K562 (cell line): ENCODE measurements at regions not wholly inside any gene's neighbourhood (a gene's known extent, or its start where the extent isn't known, plus 50 kb on each side); places are given as distances from the start of the nearest gene placed in this dataset.

Experiments
- ATAC-seq: fragments of 200-7000 bp; cut with Tn5 transposase; 3 replicates; pipeline ENCODE4 v1.9.1; 2020; ENCODE audit warnings: moderate library complexity
- BruUV-seq: library from RNA; stranded (reverse); fragments of 400-500 nt; replicated peaks from 2 replicates; lab custom pipeline; 2021; lab: Mats Ljungman, UMichigan
- CTCF ChIA-PET: fragments of 300-600 bp; formaldehyde crosslinking; extraction: SDS; loops from one replicate; lab custom pipeline; 2021; ENCODE audit warnings: low intra/inter-chr PET ratio; lab: Yijun Ruan, JAX
- POLR2A ChIA-PET: fragments of 300-600, 350-650 bp; sonication (Branson Sonifier 250); formaldehyde crosslinking; extraction: SDS; loops from one replicate; lab custom pipeline; 2021; ENCODE audit warnings: antibody characterized with exemption, inconsistent platforms; lab: Yijun Ruan, JAX
- DNase-seq, 4 experiments: peaks; one replicate each; pipeline versions ENCODE4 v3.0.0 to v3.0.0-alpha.2; 2011 to 2018; ENCODE audit warnings: low spot score in 3 of 4, mixed read lengths in 3 of 4; ENCODE audit errors: extremely low read depth in 1 of 4
- FAIRE-seq: peaks from 2 replicates; lab custom pipeline; 2011; peaks lifted over from hg19 to GRCh38; lab: Jason Lieb, UNC
- H2AFZ ChIP-seq: 2 replicates; pipeline ENCODE4 v1.6.0; 2011; ENCODE audit warnings: low read depth, low read length, control low read depth, inconsistent platforms
- H3K27ac ChIP-seq: fragments of 200-600 bp; 3 replicates; pipeline ENCODE4 v1.8.0; 2011; ENCODE audit warnings: low read depth, mild to moderate bottlenecking, control low read depth, inconsistent platforms, low read length, moderate library complexity, mixed read lengths; ENCODE audit errors: extremely low read depth
- H3K27me3 ChIP-seq, 2 experiments: fragments of 300-600 bp in 1 of 2; 2 replicates in 1 of 2; 3 replicates in 1 of 2; pipeline versions ENCODE4 v1.6.0 to v1.8.0; 2011; ENCODE audit warnings: inconsistent platforms in 2 of 2, low read length in 2 of 2, mild to moderate bottlenecking in 1 of 2, mixed read lengths in 1 of 2, moderate library complexity in 1 of 2; ENCODE audit not compliant: control insufficient read depth in 2 of 2, insufficient read depth in 2 of 2
- H3K36me3 ChIP-seq: fragments of 300-600 bp; 3 replicates; pipeline ENCODE4 v1.8.0; 2011; ENCODE audit warnings: mild to moderate bottlenecking, low read length, inconsistent platforms; ENCODE audit not compliant: control insufficient read depth, insufficient read depth
- H3K4me1 ChIP-seq, 2 experiments: fragments of 200-600 bp in 1 of 2; replicated peaks in 1 of 2; 2 replicates in 1 of 2; 3 replicates in 1 of 2; pipeline versions ENCODE4 v1.5.1 to v1.8.0; 2011; ENCODE audit warnings: inconsistent platforms in 2 of 2, low read length in 2 of 2, mild to moderate bottlenecking in 1 of 2, mixed read lengths in 1 of 2, moderate library complexity in 1 of 2; ENCODE audit not compliant: control insufficient read depth in 2 of 2, insufficient read depth in 2 of 2
- H3K4me2 ChIP-seq: 2 replicates; pipeline ENCODE4 v1.6.1; 2011; ENCODE audit warnings: low read length, control low read depth, inconsistent platforms, mixed read lengths; ENCODE audit not compliant: insufficient read depth
- H3K4me3 ChIP-seq: fragments of 200-600 bp; sonication (generic), shearing (Covaris generic); 2 replicates; pipeline ENCODE4 v1.5.1; 2016; ENCODE audit warnings: control low read depth, inconsistent platforms
- H3K79me2 ChIP-seq: fragments of 200-600 bp; 3 replicates; pipeline ENCODE4 v1.8.0; 2011; ENCODE audit warnings: low read length, inconsistent platforms; ENCODE audit not compliant: control insufficient read depth, insufficient read depth
- H3K9ac ChIP-seq, 2 experiments: 2 replicates each; pipeline versions ENCODE4 v1.6.0 to v1.6.1; 2011; ENCODE audit warnings: low read depth in 2 of 2, low read length in 2 of 2, control low read depth in 1 of 2, inconsistent platforms in 1 of 2, mild to moderate bottlenecking in 1 of 2, mixed read lengths in 1 of 2; ENCODE audit not compliant: insufficient read depth in 1 of 2
- H3K9me1 ChIP-seq: one replicate; pipeline ENCODE4 v1.6.0; 2011; ENCODE audit warnings: inconsistent platforms, mild to moderate bottlenecking, low read length, moderate library complexity; ENCODE audit not compliant: control insufficient read depth, insufficient read depth
- H3K9me3 ChIP-seq: replicated peaks from 2 replicates; pipeline ENCODE4 v1.5.1; 2011; ENCODE audit warnings: low read depth, low read length, inconsistent platforms; ENCODE audit not compliant: control insufficient read depth, insufficient read depth
- H4K20me1 ChIP-seq: replicated peaks from 2 replicates; pipeline ENCODE4 v1.6.1; 2011; ENCODE audit warnings: low read length, inconsistent platforms, mixed read lengths; ENCODE audit not compliant: control insufficient read depth, insufficient read depth
- BDP1 ChIP-seq: IDR thresholded peaks from 3 replicates; pipeline ENCODE4 v1.6.1; 2011; ENCODE audit not compliant: insufficient read length, insufficient read depth
- BMI1 ChIP-seq: fragments of 150-350 bp; IDR thresholded peaks from 2 replicates; pipeline ENCODE4 v1.6.1; 2014; ENCODE audit warnings: low read length
- CEBPB ChIP-seq: fragments of 450-650 bp; IDR thresholded peaks from 2 replicates; pipeline ENCODE4 v1.6.1; 2016; ENCODE audit warnings: missing genetic modification characterization, missing compliant biosample characterization
- ETV5 ChIP-seq: sonication (generic); formaldehyde crosslinking; IDR thresholded peaks from 2 replicates; pipeline ENCODE4 v1.4.0; 2020; ENCODE audit warnings: low read depth, mild to moderate bottlenecking, missing genetic modification reagents
- HDAC1 ChIP-seq, 2 experiments: fragments of 450-650 bp; IDR thresholded peaks; 2 replicates each; pipeline ENCODE4 v1.6.1; 2016 to 2017; ENCODE audit warnings: inconsistent platforms in 1 of 2, mild to moderate bottlenecking in 1 of 2, moderate library complexity in 1 of 2
- IFI16 ChIP-seq: fragments of 250-450 bp; sonication (Bioruptor Pico); IDR thresholded peaks from 2 replicates; pipeline ENCODE4 v2.1.2; 2022; ENCODE audit warnings: mild to moderate bottlenecking, inconsistent platforms
- MEF2D ChIP-seq: conservative IDR thresholded peaks from 2 replicates; pipeline ENCODE4 v1.6.1; 2016; ENCODE audit warnings: low read depth, missing genetic modification characterization, missing compliant biosample characterization
- NFATC3 ChIP-seq: fragments of 450-650 bp; IDR thresholded peaks from 2 replicates; pipeline ENCODE4 v1.6.1; 2017; ENCODE audit warnings: mild to moderate bottlenecking
- RBM25 ChIP-seq: fragments of 200-400 bp; formaldehyde crosslinking; IDR thresholded peaks from 2 replicates; pipeline ENCODE4 v1.6.1; 2018; ENCODE audit warnings: low read length, low read depth, moderate library complexity; ENCODE audit not compliant: severe bottlenecking
- TFAM ChIP-seq: fragments of 250-450 bp; sonication (Bioruptor Pico); conservative IDR thresholded peaks from 2 replicates; pipeline ENCODE4 v1.5.0; 2021; ENCODE audit warnings: mild to moderate bottlenecking, moderate library complexity
- ZEB2 ChIP-seq: fragments of 450-650 bp; IDR thresholded peaks from 2 replicates; pipeline ENCODE4 v1.6.1; 2016
- ZNF124 ChIP-seq: sonication (generic); formaldehyde crosslinking; IDR thresholded peaks from 2 replicates; pipeline ENCODE4 v1.8.1; 2022; ENCODE audit warnings: missing genetic modification reagents
- ZNF707 ChIP-seq: fragments of 250-450 bp; sonication (Bioruptor Pico); conservative IDR thresholded peaks from 2 replicates; pipeline ENCODE4 v1.8.0; 2022; ENCODE audit warnings: inconsistent platforms, mild to moderate bottlenecking, moderate library complexity
- ZNF766 ChIP-seq: fragments of 200-800 bp; sonication (Bioruptor generic); conservative IDR thresholded peaks from 2 replicates; pipeline ENCODE4 v1.6.1; 2016; ENCODE audit warnings: missing genetic modification characterization, missing compliant biosample characterization
- WGBS: fragments of 100-300 bp; shearing (Covaris generic); methylation state at CpG from one replicate; pipeline ENCODE4 v1.1.6; 2016; ENCODE audit warnings: low coverage, mixed read lengths; ENCODE audit not compliant: insufficient coverage; ENCODE audit errors: missing lambda C conversion rate; 5-methylcytosine and 5-hydroxymethylcytosine counted together
- in situ Hi-C: fragments of 300-500 bp; cut with MboI; formaldehyde crosslinking; loops from 4 replicates; pipeline ENCODE4 v1.15.0; 2018; ENCODE audit warnings: inconsistent platforms, mixed read lengths
- intact Hi-C: fragments of 100-400 bp; cut with micrococcal nuclease; formaldehyde crosslinking; loops from 2 replicates; pipeline ENCODE4 v1.14.2; 2022
- TF ChIP-seq, protein P1 (sequence below): IDR thresholded peaks from 2 replicates; pipeline ENCODE4 v1.6.1; 2012; ENCODE audit warnings: low read depth, low read length, improper control_type of control experiment, borderline replicate concordance

DNA sequence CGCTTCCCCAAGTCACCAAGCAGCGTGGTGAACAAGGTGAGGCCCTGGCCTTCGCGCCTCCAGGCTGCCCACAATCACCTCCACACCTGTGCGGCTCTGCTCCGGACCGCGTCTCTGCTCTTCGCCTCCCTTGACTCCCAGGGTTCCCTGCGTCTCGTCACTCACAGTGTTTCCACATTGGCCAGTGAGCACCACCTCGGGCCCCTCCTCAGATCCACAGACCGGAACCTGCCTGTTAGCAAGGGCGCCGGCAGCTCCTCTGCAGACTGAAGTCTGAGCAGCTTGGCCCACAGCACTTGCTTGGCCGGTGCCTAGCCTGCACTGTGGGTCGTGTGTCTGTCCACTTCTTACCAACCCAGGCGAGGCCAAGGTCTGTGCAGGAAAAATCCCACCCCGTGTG, 155.3 kb upstream of the ALKAL2 start:
- no TSS peak for BruUV-seq
- TF ChIP-seq BMI1 (no peak), CEBPB (no peak), ZNF707 (CRISPR knock-in tag) (no peak), IFI16 (CRISPR knock-in tag) (no peak), ETV5 (CRISPR knock-in tag) (no peak), TFAM (no peak), ZNF766 (CRISPR knock-in tag) (no peak), BDP1 (no peak), RBM25 (no peak), ZNF124 (CRISPR knock-in tag) (no peak), NFATC3 (no peak), MEF2D (tag) (no peak), ZEB2 (no peak), HDAC1 (IDR thresholded peaks at IDR 0.05) (no peak)
- TF ChIP-seq, protein P1, sequence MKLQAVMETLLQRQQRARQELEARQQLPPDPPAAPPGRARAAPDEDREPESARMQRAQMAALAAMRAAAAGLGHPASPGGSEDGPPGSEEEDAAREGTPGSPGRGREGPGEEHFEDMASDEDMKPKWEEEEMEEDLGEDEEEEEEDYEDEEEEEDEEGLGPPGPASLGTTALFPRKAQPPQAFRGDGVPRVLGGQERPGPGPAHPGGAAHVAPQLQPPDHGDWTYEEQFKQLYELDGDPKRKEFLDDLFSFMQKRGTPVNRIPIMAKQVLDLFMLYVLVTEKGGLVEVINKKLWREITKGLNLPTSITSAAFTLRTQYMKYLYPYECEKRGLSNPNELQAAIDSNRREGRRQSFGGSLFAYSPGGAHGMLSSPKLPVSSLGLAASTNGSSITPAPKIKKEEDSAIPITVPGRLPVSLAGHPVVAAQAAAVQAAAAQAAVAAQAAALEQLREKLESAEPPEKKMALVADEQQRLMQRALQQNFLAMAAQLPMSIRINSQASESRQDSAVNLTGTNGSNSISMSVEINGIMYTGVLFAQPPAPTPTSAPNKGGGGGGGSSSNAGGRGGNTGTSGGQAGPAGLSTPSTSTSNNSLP, result no peak
- 1% methylated on average over 19 of the region's 19 CpGs for WGBS
- H3K4me1 ChIP-seq, result peaks cover 0 to 4% of the 10 kb centered on the region in 2 experiments; a peak in 2 of 5 replicates
- intact Hi-C loops, result no loop called here
- no peak overlapping the region for H3K9ac ChIP-seq
- H3K36me3 ChIP-seq, result no peaks in the 10 kb centered on the region
- H3K9me3 ChIP-seq, result no peaks in the 10 kb centered on the region
- no peaks in the 10 kb centered on the region for H4K20me1 ChIP-seq
- no peak overlapping the region for H3K4me3 ChIP-seq
- ChIA-PET CTCF (no interaction called here), POLR2A (interaction anchor here (0.5 to 1.0 kb wide), 2 partner anchors 8 to 78 kb away, joined by 3 read pairs; no protein-coding TSS in a partner anchor)
- peaks cover 8 to 76% of the 10 kb centered on the region in 2 experiments for H3K27me3 ChIP-seq
- no peak for DNase-seq
- no peaks in the 10 kb centered on the region for H3K9me1 ChIP-seq
- ATAC-seq, result 0 out of 3 replicates have a peak, but pooled peaks have one; percentile 35
- H2AFZ ChIP-seq, result no peak overlapping the region
- FAIRE-seq, result no peak
- no peak overlapping the region for H3K4me2 ChIP-seq
- no peaks in the 10 kb centered on the region for H3K79me2 ChIP-seq
- in situ Hi-C loops, result no loop called here
- no peak overlapping the region for H3K27ac ChIP-seq
